SK-N-DZ (cell line): ENCODE measurements at regions not wholly inside any gene's neighbourhood (a gene's known extent, or its start where the extent isn't known, plus 50 kb on each side); places are given as distances from the start of the nearest gene placed in this dataset.
"Not testable (repeated sequence)": the region's sequence is repeated elsewhere in the genome, so short reads cannot be mapped to it uniquely, and the experiment has no call there.

Experiments used
- DNase-seq: peaks from one replicate; pipeline ENCODE4 v3.0.0-alpha.2; 2015; ENCODE audit warnings: low spot score

DNA sequence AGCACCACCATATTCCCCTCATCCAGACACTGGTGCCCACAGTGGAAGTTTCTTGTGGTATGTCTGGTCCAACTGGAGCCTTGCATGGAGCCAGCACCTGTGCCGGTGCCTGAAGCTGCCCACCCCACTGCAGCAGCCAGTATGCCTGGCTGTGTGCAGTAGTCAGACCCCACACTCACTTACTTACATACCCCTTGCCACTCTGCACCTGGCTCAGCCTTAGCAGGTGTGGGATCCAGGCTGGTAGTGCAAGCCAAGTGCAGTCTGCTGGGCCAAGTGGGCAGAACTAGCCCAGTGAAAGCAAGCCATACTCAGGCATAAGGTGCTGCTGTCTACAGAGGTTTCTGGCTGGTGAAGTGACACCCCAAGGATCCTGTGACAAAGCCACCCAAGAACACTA is 871.4 kb upstream of the C9orf72 start:
- DNase-seq, result no peak

DNA sequence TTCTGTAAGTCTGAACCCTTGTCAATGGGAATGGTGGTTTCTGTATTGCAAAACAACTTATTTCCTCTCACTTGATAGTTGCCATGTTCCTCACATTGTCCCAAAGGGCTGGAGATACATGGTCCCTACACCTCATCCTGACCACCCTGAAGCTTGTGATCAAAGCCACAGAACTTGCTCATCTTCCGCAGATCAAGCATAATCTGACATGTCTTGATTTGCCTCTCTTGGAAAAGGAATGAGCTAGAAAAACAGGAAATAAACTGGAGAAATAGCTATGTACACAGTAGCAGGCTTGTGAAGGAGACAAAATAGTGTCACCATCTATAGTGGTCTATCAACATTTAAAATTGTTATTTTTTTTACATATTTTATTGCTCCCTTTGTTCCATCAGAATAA is 871.9 kb upstream of the C9orf72 start:
- no peak for DNase-seq

DNA sequence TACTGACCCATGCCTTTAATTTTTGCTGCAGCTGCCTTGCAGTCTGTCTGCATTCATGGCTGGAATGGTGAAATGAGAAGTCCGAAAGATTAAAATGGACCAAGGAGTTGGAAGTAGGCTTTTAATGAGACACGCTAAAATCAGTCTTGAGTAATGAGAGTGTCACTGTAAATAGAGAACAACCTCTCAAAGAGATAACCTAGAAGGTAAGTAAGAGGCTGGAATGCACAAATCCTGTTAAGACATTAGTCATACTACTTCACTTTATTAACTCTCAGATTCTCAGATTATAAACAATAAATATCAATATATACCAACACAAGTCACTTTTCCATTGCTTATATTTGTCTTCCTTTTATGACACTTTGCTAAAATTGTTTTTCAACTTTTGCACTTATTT is 880.6 kb upstream of the C9orf72 start:
- no peak for DNase-seq

DNA sequence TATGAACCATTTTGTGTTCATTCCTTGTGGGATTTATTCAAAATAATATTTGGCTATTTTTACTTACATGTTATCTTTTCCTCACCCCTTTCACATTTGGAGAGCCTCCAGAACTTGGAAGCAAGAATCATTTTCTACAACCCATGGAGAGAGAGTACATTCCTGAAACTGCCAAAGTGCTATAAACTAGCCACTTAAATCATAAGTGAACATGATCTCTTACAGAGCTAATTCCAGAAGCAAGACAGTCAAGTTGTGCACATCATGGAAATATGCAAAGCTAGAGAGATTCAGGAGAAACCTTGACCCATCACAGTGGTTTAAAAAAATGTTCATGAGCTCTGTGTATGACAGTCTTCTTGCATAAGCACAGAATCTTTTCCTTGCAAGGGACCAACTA is 883.6 kb upstream of the C9orf72 start:
- DNase-seq, result no peak

DNA sequence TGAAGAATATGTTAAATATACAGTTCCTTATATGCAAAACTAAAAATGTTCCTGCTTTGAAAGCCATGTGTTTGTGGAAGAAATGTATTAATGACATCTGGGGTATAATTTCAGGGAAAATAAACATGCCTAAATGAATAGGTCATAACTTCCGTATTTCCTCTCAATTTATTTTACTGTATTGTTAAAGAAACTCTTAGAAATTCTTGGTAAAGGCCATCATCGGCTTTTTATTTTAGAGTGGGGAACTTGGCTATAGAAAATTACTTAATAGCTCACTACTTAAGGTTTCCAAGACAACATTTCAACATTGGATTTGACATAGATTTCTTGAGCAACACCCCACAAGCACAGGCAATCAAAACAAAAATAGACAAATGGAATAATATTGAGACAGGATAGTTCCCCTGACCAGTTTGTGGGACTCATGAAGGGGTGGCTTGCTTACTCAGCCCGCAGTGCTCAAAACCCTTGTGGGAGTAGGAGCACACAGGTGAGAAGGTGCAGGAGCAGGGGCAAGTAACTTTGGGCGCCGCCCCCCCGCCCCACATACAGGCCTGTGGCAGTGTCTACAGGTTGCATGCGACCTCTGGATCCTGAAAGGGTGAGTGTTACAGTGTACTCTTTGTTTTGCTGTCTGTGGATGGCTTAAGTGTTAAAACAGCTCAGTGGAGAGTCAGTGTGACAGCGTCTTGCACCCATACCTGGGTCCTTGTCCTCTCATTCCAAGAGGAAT is 891.4 kb upstream of the C9orf72 start:
- DNase-seq, result no peak

DNA sequence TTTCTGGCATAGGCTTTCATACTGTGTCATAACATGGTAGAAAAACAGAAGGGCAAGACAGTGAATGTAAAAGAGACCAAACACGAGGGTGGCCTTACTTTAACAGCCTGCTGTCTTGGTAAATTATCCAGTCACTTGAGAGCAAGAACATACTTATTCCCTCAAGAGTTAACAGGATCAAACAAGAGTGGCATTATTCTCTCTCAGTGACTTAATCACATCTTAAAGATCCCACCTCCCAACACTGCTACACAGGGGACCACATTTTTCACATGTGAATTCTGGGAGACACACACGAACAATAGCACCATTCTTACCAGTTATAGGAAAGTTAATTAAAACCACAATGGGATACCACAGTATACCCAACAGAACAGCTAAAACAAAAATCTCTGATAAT is 898.0 kb upstream of the C9orf72 start:
- DNase-seq, result peak; percentile 0

DNA sequence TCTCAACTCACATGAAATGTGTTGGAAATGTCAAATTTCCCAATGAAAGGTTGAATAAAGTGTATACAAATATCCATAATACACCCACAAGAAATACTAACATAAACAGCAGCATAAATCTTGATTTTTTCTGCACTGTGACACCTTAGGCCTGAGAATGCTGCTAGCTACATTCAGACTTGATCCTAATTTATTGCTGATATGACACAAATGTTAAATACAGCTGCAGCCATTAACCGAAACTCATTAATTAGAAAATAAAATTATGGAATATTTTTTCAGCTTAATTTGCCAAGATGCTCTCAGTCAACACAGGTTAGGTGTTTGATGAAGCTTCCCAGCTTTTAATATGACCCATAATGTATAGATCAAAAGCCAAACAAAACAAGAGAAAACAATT is 914.3 kb upstream of the C9orf72 start:
- DNase-seq, result no peak

DNA sequence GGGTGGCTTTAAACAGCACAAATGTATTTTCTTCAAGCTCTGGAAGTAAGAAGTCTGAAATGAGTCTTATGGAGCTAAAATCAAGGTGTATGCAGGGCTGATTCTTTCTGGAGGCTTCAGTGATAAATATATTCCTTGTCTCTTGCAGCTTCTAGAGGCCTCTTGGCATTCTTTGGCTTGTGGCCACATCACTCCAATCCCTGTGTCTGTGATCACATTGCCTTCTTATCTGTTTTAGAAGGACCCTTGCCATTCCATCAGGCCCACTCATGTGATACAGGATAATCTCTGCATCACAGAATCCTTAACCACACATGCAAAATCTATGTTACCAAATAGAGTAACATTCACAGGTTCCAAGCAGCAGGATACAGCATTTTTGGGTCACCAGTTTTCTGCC is 917.8 kb upstream of the C9orf72 start:
- no peak for DNase-seq

DNA sequence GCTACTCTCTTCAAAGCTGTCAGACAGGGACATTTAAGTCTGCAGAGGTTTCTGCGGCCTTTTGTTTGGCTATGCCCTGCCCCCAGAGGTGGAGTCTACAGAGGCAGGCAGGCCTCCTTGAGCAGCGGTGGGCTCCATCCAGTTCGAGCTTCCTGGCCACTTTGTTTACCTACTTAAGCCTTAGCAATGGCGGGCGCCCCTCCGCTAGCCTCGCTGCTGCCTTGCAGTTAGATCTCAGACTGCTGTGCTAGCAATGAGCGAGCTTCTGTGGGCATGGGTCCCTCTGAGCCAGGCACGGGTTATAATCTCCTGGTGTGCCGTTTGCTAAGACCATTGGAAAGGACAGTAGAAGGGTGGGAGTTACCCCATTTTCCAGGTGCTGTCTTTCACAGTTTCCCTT is 924.9 kb upstream of the C9orf72 start:
- DNase-seq, result not testable (repeated sequence)

DNA sequence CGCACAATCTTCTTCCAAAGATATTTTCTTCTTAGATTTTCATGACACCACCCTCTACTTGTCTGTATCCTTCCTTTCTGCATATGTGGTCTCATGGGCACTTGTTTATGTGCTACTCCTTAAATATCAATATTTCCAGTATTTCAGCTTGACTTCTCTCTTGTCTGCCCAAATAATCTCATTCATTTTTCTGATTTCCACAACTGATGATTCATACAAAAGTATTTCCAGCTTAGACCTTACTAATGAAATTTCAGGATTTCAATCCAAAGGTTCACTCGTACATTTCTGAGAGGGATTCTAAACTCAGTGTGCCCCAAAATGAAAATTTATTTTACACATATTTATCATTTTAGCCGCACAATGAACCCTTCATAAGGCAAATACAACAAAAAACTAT is 928.9 kb upstream of the C9orf72 start:
- DNase-seq, result no peak

DNA sequence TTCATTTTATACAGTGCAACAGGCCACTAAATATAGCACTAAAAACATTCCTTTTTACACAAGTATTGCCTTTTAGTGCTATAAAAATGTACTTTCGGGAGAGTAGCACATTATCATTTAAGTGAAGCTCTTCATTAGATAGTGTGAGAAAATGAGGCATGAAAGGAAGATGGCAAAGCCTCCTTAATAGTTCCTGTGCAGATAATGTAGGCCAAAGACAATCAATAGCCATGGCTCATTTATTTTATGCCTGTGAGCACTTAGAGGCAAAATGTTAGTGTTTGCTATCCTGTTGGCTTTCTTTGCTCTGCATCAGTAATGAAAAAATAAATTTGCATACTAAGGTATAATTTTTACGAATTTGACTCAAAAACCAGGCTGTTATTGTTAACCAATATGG is 929.5 kb upstream of the C9orf72 start:
- DNase-seq, result no peak

DNA sequence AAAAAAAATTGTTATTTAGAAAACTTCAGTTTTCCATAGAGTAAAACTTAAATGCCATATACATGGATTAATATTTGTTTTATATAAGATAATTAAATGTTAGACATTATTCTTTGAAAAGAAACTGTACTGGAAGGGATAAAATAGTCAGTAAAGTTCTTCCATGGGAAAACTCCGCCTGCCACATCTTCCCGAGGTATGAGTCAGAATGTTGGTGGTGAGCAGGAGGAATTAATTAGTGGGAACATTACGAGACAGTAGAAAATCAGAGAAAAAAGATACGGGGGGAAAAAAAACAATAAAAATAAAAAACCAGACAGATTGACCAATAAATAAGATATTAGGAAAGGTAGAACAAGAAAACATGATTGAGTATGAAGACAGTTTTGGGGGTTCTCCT is 930.3 kb upstream of the C9orf72 start:
- DNase-seq, result no peak

DNA sequence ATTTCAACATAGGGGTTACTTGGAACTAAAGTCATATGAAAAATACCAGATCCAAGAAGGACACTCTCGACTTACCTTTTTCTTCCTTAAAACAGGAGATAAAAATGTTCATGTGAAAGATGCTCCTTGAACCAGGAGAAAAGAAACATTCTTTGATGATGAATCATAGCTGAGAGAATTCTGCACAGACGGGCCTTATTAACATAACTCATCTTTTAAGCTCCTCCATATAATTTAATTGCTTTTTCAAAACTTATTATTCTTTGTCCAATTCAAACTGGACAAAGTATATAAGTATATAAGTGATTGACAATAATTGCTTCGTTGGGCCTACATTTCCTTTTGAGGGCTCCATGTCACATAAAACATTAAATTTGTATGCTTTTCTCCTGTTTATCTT is 945.2 kb upstream of the C9orf72 start:
- DNase-seq, result no peak

DNA sequence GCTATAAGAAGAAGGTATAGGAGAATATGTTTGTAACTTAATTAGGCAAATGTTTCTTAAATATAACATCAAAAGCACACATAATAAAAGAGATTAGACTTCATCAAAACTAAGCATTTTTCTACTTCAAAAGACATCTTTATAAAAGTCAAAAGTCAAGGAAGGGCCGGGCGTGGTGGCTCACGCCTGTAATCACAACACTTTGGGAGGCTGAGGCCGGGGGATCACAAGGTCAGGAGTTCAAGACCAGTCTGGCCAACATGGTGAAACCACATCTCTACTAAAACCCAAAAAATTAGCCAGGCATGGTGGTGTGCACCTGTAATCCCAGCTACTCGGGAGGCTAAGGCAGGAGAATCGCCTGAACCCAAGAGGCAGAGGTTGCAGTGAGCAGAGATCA is 951.0 kb upstream of the C9orf72 start:
- not testable (repeated sequence) for DNase-seq

DNA sequence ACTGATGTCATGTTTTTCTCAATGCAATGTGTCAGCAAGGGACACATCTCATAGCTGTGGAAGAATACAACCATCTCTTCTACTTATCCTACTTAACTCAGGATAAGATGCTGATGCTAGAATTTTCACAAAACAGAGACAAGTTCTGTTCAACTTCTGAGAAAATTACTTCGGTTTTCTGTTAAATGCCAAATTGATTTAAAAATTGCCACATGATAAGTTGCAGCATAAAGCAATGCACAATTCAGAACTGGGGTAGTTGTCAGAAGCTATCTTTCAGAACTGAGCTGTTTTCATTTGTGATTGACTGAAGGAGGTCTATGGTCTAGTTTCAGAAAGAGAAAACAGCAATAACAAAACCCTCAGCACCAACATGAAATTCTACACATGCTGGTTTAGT is 954.8 kb upstream of the C9orf72 start:
- no peak for DNase-seq

DNA sequence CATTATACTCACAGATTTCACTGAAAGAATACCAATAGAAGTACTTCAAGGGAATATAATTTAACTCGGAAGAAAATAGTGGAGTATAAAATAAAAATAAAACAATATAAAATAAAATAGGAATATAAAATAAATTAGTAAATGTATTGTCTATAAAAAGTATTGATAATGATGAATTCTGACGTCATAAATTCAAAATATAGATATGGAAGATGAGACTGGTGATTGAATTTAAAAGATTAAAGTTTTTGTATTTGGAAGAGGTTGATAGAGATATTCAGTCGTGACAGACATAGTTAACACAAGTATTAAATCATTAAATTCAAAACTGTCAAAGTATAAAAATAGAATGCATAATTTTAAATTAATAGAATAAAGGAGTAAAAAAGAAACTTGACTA is 964.9 kb upstream of the C9orf72 start:
- no peak for DNase-seq

DNA sequence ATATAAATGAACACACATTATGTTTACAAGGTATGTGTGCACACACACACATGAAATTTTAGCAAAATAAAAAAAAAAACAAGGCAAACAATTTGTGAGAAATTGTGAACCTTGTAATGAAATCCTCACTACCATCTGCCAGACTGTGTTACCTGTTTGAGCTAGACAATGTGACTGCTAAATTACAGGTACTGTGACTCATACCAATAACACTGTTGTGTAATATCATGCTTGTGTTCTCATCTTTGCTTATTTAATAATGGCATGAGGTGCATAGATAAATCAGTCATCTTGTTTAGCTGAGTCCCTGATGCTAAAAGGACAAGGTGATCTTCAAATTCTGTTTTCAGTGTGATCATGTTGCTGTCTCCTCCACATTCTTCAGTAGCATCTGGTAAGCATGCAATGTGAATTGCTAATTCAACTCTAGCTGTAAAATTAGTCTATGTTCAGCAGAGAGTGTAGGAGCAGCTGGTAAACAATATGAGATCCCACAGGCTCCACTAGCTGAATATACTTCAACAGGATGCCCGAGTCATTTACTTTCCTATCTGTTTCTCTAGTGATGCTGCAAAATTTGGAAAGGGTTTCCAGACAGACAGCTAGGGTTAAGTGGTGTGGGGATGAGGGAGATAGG is 966.3 kb upstream of the C9orf72 start:
- no peak for DNase-seq

DNA sequence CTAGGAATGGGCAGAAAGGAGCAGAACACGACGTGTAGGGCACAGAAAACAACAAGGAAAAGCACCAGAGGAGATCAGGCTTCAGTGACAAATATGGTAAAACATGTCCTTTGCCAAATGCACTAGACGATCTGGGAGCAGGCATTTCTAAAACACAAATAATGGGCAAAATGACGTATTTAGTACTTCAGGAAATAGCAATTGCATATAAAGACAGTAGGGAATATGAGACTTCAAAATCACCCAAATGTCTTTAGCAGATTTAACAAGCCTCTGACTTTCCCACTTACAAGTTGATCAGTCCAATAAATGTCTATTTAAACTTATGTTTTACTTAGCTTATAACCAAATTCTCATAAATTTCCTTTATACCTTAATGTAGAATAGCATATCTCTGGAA is 969.6 kb upstream of the C9orf72 start:
- DNase-seq, result no peak

DNA sequence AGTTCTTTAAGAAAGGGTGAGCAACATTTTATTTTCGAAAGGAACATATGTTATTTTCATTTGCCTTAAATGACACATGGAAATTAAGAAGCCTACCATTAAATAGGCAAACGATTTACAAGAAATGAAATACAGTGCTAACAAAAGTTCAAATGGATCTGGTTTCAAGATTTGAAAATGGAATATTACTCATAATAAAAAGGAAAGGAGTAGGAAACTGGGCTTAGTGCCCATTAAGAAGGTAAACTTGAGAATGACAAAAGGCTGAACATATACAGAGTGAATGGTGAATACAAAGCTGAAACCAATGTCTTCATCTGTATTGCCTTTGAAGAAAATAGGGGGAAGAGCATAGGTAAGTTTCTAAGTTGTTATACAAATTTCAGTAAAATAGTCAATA is 974.2 kb upstream of the C9orf72 start:
- no peak for DNase-seq

DNA sequence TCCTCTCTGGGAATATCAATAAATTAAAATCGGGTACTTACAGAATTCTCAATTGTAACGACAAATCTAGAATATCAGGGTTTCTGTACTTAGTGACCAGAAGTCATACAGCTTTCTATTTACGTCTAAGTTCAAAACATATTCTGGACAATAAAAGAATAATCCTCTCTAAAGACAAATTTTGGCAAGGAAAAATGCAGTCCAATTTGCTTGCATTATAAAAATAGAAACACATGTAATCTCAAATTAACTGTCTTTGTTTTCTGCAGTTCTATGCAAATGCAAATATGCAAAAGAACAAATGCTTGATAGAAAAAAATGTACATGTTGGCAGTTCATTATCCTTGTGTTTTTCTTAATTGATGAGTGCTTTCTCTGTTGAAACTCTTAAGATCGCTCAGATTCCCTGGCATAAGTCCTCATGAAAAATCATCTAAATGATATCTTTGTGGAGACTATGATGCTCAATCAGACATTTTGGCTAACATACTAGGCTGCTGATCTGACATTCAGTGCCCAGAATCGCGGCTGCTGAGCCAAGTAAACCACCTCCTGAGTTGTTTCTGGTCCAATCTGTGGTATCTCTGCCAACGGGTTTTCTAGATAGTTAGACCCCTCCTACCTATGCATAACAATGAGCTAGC is 990.1 kb upstream of the C9orf72 start:
- no peak for DNase-seq

DNA sequence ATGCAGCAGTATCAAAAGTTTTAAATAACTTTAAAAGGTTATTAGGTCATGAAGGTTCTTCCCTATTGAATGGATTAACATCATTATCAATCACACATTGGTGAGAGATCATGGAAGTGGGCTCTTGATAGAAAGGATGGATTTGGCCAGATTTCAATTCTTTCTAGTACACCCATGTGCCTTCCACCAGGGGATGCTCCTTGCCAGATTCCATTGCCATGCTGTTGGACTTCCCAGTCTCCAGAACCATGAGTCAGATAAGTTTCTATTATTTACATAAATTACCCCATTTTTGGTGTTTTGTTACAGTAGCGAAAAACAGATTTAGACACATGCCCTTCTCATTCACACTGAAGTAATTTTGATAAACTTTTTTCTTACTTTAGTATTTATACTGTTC is 1010.6 kb upstream of the C9orf72 start:
- DNase-seq, result no peak

DNA sequence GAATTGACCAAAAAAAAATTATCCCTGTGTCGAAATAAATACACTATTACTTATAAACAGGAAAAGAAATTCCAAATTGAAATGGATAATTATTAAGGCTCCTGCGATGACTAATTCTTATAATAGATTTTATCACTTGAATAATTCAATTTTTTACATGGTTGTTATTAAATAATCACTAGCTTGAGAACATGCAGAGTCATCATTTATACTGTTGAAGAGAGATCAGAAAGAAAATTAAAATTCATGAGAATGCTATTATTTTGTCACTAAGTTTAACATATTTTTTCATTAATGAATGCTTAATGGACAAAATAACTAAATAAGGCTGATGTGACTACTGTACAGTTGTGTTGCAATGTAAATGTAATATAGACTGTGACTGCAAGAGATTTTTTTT is 1011.3 kb upstream of the C9orf72 start:
- no peak for DNase-seq

DNA sequence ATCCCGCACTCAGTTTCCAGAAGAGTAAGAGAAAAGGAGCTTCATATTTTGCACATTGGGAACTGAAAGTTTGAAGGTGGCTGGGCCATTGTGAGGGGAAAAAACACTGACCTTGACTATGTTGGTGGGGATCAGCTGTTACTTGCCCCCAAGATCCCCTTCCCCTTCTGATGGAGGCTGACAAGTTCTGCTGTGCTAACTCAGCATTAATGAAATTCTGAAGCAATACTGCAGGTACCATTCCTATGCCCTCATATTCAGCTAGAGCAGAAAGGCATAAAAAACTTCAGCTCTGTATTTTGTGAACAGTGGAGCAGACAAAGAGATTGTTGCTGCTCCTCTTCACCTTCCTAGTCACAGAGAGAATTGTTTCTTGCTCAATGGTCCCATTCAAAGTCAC is 1013.8 kb upstream of the C9orf72 start:
- no peak for DNase-seq
